Caco-2 (cell line): ENCODE measurements at regions not wholly inside any gene's neighbourhood (a gene's known extent, or its start where the extent isn't known, plus 50 kb on each side); places are given as distances from the start of the nearest gene placed in this dataset.

ENCODE experiments used
- BruUV-seq: library from RNA; stranded (reverse); fragments of 400-500 nt; replicated peaks from 2 replicates; lab custom pipeline; 2021; lab: Mats Ljungman, UMichigan
- CTCF ChIA-PET: fragments of 300-600 bp; sonication (Branson Sonifier 250); formaldehyde crosslinking; loops from one replicate; lab custom pipeline; 2022; ENCODE audit warnings: antibody characterized with exemption; lab: Charles Lee
- POLR2A ChIA-PET: fragments of 300-600 bp; sonication (Branson Sonifier 250); formaldehyde crosslinking; loops from one replicate; lab custom pipeline; 2022; ENCODE audit warnings: antibody characterized with exemption; lab: Charles Lee
- DNase-seq, 2 experiments: peaks; one replicate each; pipeline versions ENCODE4 v3.0.0 to v3.0.0-alpha.2; 2020 to 2022
- H3K27me3 ChIP-seq: replicated peaks from 2 replicates; pipeline ENCODE4 v1.6.0; 2011; ENCODE audit warnings: low read length; ENCODE audit not compliant: control insufficient read depth, insufficient read depth
- H3K36me3 ChIP-seq: 2 replicates; pipeline ENCODE4 v1.5.1; 2011; ENCODE audit warnings: low read length; ENCODE audit not compliant: control insufficient read depth, insufficient read depth
- H3K4me1 ChIP-seq: fragments of 250-450 bp; sonication (Bioruptor Pico); 2 replicates; pipeline ENCODE4 v1.5.1; 2020; ENCODE audit warnings: mild to moderate bottlenecking
- H3K4me3 ChIP-seq: 2 replicates; pipeline ENCODE4 v1.5.1; 2011; ENCODE audit warnings: low read depth, mild to moderate bottlenecking, control low read depth, low read length
- H3K9me3 ChIP-seq: fragments of 250-450 bp; sonication (Bioruptor Pico); 2 replicates; pipeline ENCODE4 v1.5.1; 2020; ENCODE audit warnings: mild to moderate bottlenecking, moderate library complexity
- H3K27ac Mint-ChIP-seq: one replicate; pipeline ENCODE4 v1.8.0; 2022; ENCODE audit warnings: mixed read lengths; ENCODE audit not compliant: unreplicated experiment
- H3K27me3 Mint-ChIP-seq: one replicate; pipeline ENCODE4 v1.8.0; 2022; ENCODE audit warnings: mixed read lengths; ENCODE audit not compliant: insufficient read depth, unreplicated experiment
- H3K36me3 Mint-ChIP-seq: one replicate; pipeline ENCODE4 v1.8.0; 2022; ENCODE audit warnings: mild to moderate bottlenecking, mixed read lengths; ENCODE audit not compliant: insufficient read depth, unreplicated experiment
- H3K4me1 Mint-ChIP-seq: one replicate; pipeline ENCODE4 v1.8.0; 2022; ENCODE audit warnings: low read depth, mixed read lengths; ENCODE audit not compliant: unreplicated experiment
- H3K4me3 Mint-ChIP-seq: one replicate; pipeline ENCODE4 v1.8.0; 2022; ENCODE audit warnings: mild to moderate bottlenecking, moderate library complexity, mixed read lengths; ENCODE audit not compliant: unreplicated experiment
- H3K9me3 Mint-ChIP-seq: one replicate; pipeline ENCODE4 v1.8.0; 2022; ENCODE audit warnings: mixed read lengths; ENCODE audit not compliant: unreplicated experiment
- CTCF ChIP-seq, 2 experiments: fragments of 200-600 bp in 1 of 2; IDR thresholded peaks; 1 replicate in 1 of 2; 2 replicates in 1 of 2; pipeline versions ENCODE4 v1.5.1 to v1.8.0; 2011 to 2022; ENCODE audit warnings: antibody characterized with exemption in 1 of 2, control low read depth in 1 of 2, inconsistent platforms in 1 of 2, low read depth in 1 of 2, low read length in 1 of 2, mild to moderate bottlenecking in 1 of 2, moderate library complexity in 1 of 2; ENCODE audit not compliant: insufficient read depth in 1 of 2, severe bottlenecking in 1 of 2, unreplicated experiment in 1 of 2
- intact Hi-C: fragments of 100-400 bp; cut with micrococcal nuclease; formaldehyde crosslinking; loops from one replicate; pipeline ENCODE4 v1.10.0; 2022; ENCODE audit not compliant: unreplicated experiment

GRCh38 chr4:161097821-161098220, 1066.0 kb downstream of the FSTL5 start:
- Mint-ChIP-seq H3K4me1 (no peaks in the 10 kb centered on the region), H3K27ac (no peak overlapping the region), H3K36me3 (no peaks in the 10 kb centered on the region), H3K9me3 (no peaks in the 10 kb centered on the region), H3K27me3 (no peaks in the 10 kb centered on the region), H3K4me3 (no peak overlapping the region)
- intact Hi-C loops = no loop called here
- no peaks in the 10 kb centered on the region for H3K36me3 ChIP-seq
- H3K27me3 ChIP-seq = no peaks in the 10 kb centered on the region
- H3K9me3 ChIP-seq = no peaks in the 10 kb centered on the region
- H3K4me1 ChIP-seq = no peaks in the 10 kb centered on the region
- CTCF ChIA-PET = no interaction called here
- POLR2A ChIA-PET = no interaction called here
- no peak for DNase-seq
- no peak overlapping the region for H3K4me3 ChIP-seq
- TF ChIP-seq CTCF (IDR thresholded peaks at IDR 0.05; ENCODE audit: insufficient read depth in 1 of 2, low read depth in 1 of 2, low read length in 1 of 2, severe bottlenecking in 1 of 2, unreplicated experiment in 1 of 2) = no peak
- no TSS peak for BruUV-seq

GRCh38 chr4:161061046-161061445, 1102.8 kb downstream of the FSTL5 start:
- no peaks in the 10 kb centered on the region for H3K36me3 ChIP-seq
- H3K27me3 ChIP-seq = no peaks in the 10 kb centered on the region
- H3K9me3 ChIP-seq = no peaks in the 10 kb centered on the region
- ChIA-PET CTCF (no interaction called here), POLR2A (no interaction called here)
- no peak for TF ChIP-seq CTCF (IDR thresholded peaks at IDR 0.05; ENCODE audit: insufficient read depth in 1 of 2, low read depth in 1 of 2, low read length in 1 of 2, severe bottlenecking in 1 of 2, unreplicated experiment in 1 of 2)
- H3K27me3 Mint-ChIP-seq = no peaks in the 10 kb centered on the region
- no peak overlapping the region for H3K27ac Mint-ChIP-seq
- H3K9me3 Mint-ChIP-seq = peaks cover 9% of the 10 kb centered on the region
- BruUV-seq = no TSS peak
- H3K36me3 Mint-ChIP-seq = no peaks in the 10 kb centered on the region
- H3K4me1 ChIP-seq = no peaks in the 10 kb centered on the region
- DNase-seq = no peak
- H3K4me3 ChIP-seq = no peak overlapping the region
- H3K4me1 Mint-ChIP-seq = no peaks in the 10 kb centered on the region
- intact Hi-C loops = no loop called here
- H3K4me3 Mint-ChIP-seq = no peak overlapping the region
